ENCODE measurements at regions not wholly inside any gene's neighbourhood (a gene's known extent, or its start where the extent isn't known, plus 50 kb on each side); places are given as distances from the start of the nearest gene placed in this dataset.
"Not testable (repeated sequence)": the region's sequence is repeated elsewhere in the genome, so short reads cannot be mapped to it uniquely, and the experiment has no call there.

GRCh38 chr2:192390401-192390800 is 195.7 kb upstream of the TMEFF2 start:
- DNase-seq (ENCODE audit: low read depth in 2 of 2): no peak

- not testable (repeated sequence) for DNase-seq (ENCODE audit: low read depth in 2 of 2)
Measured at GRCh38 chr2:192384191-192384590, 189.5 kb upstream of the TMEFF2 start.

- DNase-seq (ENCODE audit: low read depth in 2 of 2): no peak
Measured at GRCh38 chr2:192381082-192381481, 186.3 kb upstream of the TMEFF2 start.

- DNase-seq (ENCODE audit: low read depth in 2 of 2): no peak
Measured at GRCh38 chr2:192379736-192380135, 185.0 kb upstream of the TMEFF2 start.

GRCh38 chr2:192377173-192377572 is 182.4 kb upstream of the TMEFF2 start:
- no peak for DNase-seq (ENCODE audit: low read depth in 2 of 2)

GRCh38 chr2:192373754-192374153 is 179.0 kb upstream of the TMEFF2 start:
- DNase-seq (ENCODE audit: low read depth in 2 of 2): no peak

- no peak for DNase-seq (ENCODE audit: low read depth in 2 of 2)
Measured at GRCh38 chr2:192373221-192373620, 178.5 kb upstream of the TMEFF2 start.

- DNase-seq (ENCODE audit: low read depth in 2 of 2): no peak
Measured at GRCh38 chr2:192369969-192370368, 175.2 kb upstream of the TMEFF2 start.

- no peak for DNase-seq (ENCODE audit: low read depth in 2 of 2)
Measured at GRCh38 chr2:192357217-192357616, 162.5 kb upstream of the TMEFF2 start.

GRCh38 chr2:192354512-192355244 is 159.9 kb upstream of the TMEFF2 start:
- no peak for DNase-seq (ENCODE audit: low read depth in 2 of 2)

- DNase-seq (ENCODE audit: low read depth in 2 of 2): no peak
Measured at GRCh38 chr2:192347542-192347941, 152.8 kb upstream of the TMEFF2 start.

- DNase-seq (ENCODE audit: low read depth in 2 of 2): no peak
Measured at GRCh38 chr2:192345287-192345686, 150.6 kb upstream of the TMEFF2 start.

GRCh38 chr2:192333642-192334041 is 138.9 kb upstream of the TMEFF2 start:
- DNase-seq (ENCODE audit: low read depth in 2 of 2): no peak

GRCh38 chr2:192328297-192328696 is 133.6 kb upstream of the TMEFF2 start:
- DNase-seq (ENCODE audit: low read depth in 2 of 2): no peak

- DNase-seq (ENCODE audit: low read depth in 2 of 2): no peak
Measured at GRCh38 chr2:192327576-192327975, 132.8 kb upstream of the TMEFF2 start.

GRCh38 chr2:192315543-192315942 is 120.8 kb upstream of the TMEFF2 start:
- DNase-seq (ENCODE audit: low read depth in 2 of 2): no peak

- no peak for DNase-seq (ENCODE audit: low read depth in 2 of 2)
Measured at GRCh38 chr2:192314800-192315481, 120.2 kb upstream of the TMEFF2 start.

- DNase-seq (ENCODE audit: low read depth in 2 of 2): no peak
Measured at GRCh38 chr2:192313773-192314172, 119.0 kb upstream of the TMEFF2 start.

- no peak for DNase-seq (ENCODE audit: low read depth in 2 of 2)
Measured at GRCh38 chr2:192311701-192312460, 117.1 kb upstream of the TMEFF2 start.

- DNase-seq (ENCODE audit: low read depth in 2 of 2): no peak
Measured at GRCh38 chr2:192307530-192307929, 112.8 kb upstream of the TMEFF2 start.

- DNase-seq (ENCODE audit: low read depth in 2 of 2): no peak
Measured at GRCh38 chr2:192298664-192299063, 103.9 kb upstream of the TMEFF2 start.

GRCh38 chr2:192292478-192292877 is 97.7 kb upstream of the TMEFF2 start:
- DNase-seq (ENCODE audit: low read depth in 2 of 2): no peak

- DNase-seq (ENCODE audit: low read depth in 2 of 2): no peak
Measured at GRCh38 chr2:192288295-192288694, 93.6 kb upstream of the TMEFF2 start.
